HepG2 (cell line): ENCODE measurements at regions not wholly inside any gene's neighbourhood (a gene's known extent, or its start where the extent isn't known, plus 50 kb on each side); places are given as distances from the start of the nearest gene placed in this dataset.

Experiments
- ATAC-seq: fragments of 200-7000 bp; cut with Tn5 transposase; 3 replicates; pipeline ENCODE4 v1.9.1; 2020; ENCODE audit warnings: mild to moderate bottlenecking, moderate library complexity
- BruUV-seq: library from RNA; stranded (reverse); fragments of 400-500 nt; replicated peaks from 2 replicates; lab custom pipeline; 2021; lab: Mats Ljungman, UMichigan
- CTCF ChIA-PET: fragments of 300-600 bp; formaldehyde crosslinking; extraction: SDS; loops from one replicate; lab custom pipeline; 2021; ENCODE audit warnings: low total read pairs, inconsistent platforms, low intra/inter-chr PET ratio; lab: Yijun Ruan, JAX
- POLR2A ChIA-PET: fragments of 350-600 bp; sonication (Branson Sonifier 250); formaldehyde crosslinking; loops from one replicate; lab custom pipeline; 2020; ENCODE audit warnings: antibody characterized with exemption, inconsistent platforms; lab: Yijun Ruan, JAX
- DNase-seq: peaks from one replicate; pipeline ENCODE4 v3.0.0-alpha.2; 2015; ENCODE audit warnings: low spot score
- FAIRE-seq: peaks from 3 replicates; lab custom pipeline; 2011; peaks lifted over from hg19 to GRCh38; lab: Jason Lieb, UNC
- H2AFZ ChIP-seq: one replicate; pipeline ENCODE4 v1.6.1; 2011; ENCODE audit warnings: low read length, inconsistent platforms
- H3K27ac ChIP-seq: fragments of 300-600 bp; 3 replicates; pipeline ENCODE4 v1.8.0; 2011; ENCODE audit warnings: mixed run types, mild to moderate bottlenecking, mixed read lengths, low read length, inconsistent platforms; ENCODE audit not compliant: insufficient read depth; ENCODE audit errors: extremely low read length
- H3K27me3 ChIP-seq, 2 experiments: fragments of 200-600 bp in 1 of 2; 2 replicates in 1 of 2; 3 replicates in 1 of 2; pipeline versions ENCODE4 v1.6.0 to v1.8.0; 2011; ENCODE audit warnings: low read length in 2 of 2, mild to moderate bottlenecking in 2 of 2, moderate library complexity in 2 of 2, inconsistent platforms in 1 of 2; ENCODE audit not compliant: insufficient read depth in 2 of 2, control insufficient read depth in 1 of 2
- H3K36me3 ChIP-seq, 2 experiments: fragments of 200-600 bp in 1 of 2; replicated peaks in 1 of 2; 2 replicates in 1 of 2; 3 replicates in 1 of 2; pipeline versions ENCODE4 v1.5.1 to v1.8.0; 2011; ENCODE audit warnings: low read length in 2 of 2, inconsistent platforms in 1 of 2; ENCODE audit not compliant: insufficient read depth in 2 of 2, control insufficient read depth in 1 of 2
- H3K4me1 ChIP-seq: 2 replicates; pipeline ENCODE4 v1.5.1; 2012; ENCODE audit warnings: low read length, inconsistent platforms; ENCODE audit not compliant: insufficient read depth
- H3K4me2 ChIP-seq: 2 replicates; pipeline ENCODE4 v1.6.0; 2011; ENCODE audit warnings: low read depth, low read length, inconsistent platforms
- H3K4me3 ChIP-seq, 3 experiments: fragments of 200-600 bp in 1 of 3; sonication (generic), shearing (Covaris generic) in 1 of 3; replicated peaks in 1 of 3; 2 replicates each; pipeline ENCODE4 v1.5.1; 2011 to 2016; ENCODE audit warnings: low read length in 3 of 3, inconsistent platforms in 2 of 3, low read depth in 2 of 3, mild to moderate bottlenecking in 2 of 3, control low read depth in 1 of 3, mixed read lengths in 1 of 3; ENCODE audit not compliant: insufficient read depth in 1 of 3
- H3K79me2 ChIP-seq: one replicate; pipeline ENCODE4 v1.6.1; 2011; ENCODE audit warnings: low read length, inconsistent platforms; ENCODE audit not compliant: insufficient read depth
- H3K9ac ChIP-seq: 2 replicates; pipeline ENCODE4 v1.6.0; 2011; ENCODE audit warnings: mild to moderate bottlenecking, low read depth, low read length, inconsistent platforms; ENCODE audit not compliant: insufficient read depth
- H3K9me3 ChIP-seq: 2 replicates; pipeline ENCODE4 v1.5.1; 2012; ENCODE audit warnings: mild to moderate bottlenecking, low read length
- H4K20me1 ChIP-seq: 2 replicates; pipeline ENCODE4 v1.6.0; 2011; ENCODE audit warnings: inconsistent platforms, mild to moderate bottlenecking, low read length, moderate library complexity; ENCODE audit not compliant: insufficient read depth
- ARID3A ChIP-seq: IDR thresholded peaks from 2 replicates; pipeline ENCODE4 v1.6.1; 2012; ENCODE audit warnings: low read depth, low read length, improper control_type of control experiment
- CREBL2 ChIP-seq: sonication (generic); formaldehyde crosslinking; IDR thresholded peaks from 2 replicates; pipeline ENCODE4 v1.8.1; 2023; ENCODE audit warnings: missing genetic modification reagents, mild to moderate bottlenecking, borderline replicate concordance
- GPN1 ChIP-seq: sonication (generic); formaldehyde crosslinking; IDR thresholded peaks from 2 replicates; pipeline ENCODE4 v1.5.1; 2020; ENCODE audit warnings: missing genetic modification reagents, borderline replicate concordance
- HNF4A ChIP-seq: sonication (generic); formaldehyde crosslinking; IDR thresholded peaks from 2 replicates; pipeline ENCODE4 v1.4.0; 2020; ENCODE audit warnings: missing genetic modification reagents
- JDP2 ChIP-seq: sonication (generic); formaldehyde crosslinking; IDR thresholded peaks from 2 replicates; pipeline ENCODE4 v1.8.1; 2022; ENCODE audit warnings: missing genetic modification reagents, borderline replicate concordance
- MIER2 ChIP-seq: IDR thresholded peaks from 2 replicates; pipeline ENCODE4 v1.6.1; 2016; ENCODE audit warnings: missing biosample characterization, missing genetic modification reagents
- MIXL1 ChIP-seq: IDR thresholded peaks from 2 replicates; pipeline ENCODE4 v1.6.1; 2016
- PHF8 ChIP-seq: sonication (generic); formaldehyde crosslinking; IDR thresholded peaks from 2 replicates; pipeline ENCODE4 v1.5.0; 2020; ENCODE audit warnings: missing genetic modification reagents
- PTBP1 ChIP-seq: fragments of 200-400 bp; formaldehyde crosslinking; IDR thresholded peaks from 2 replicates; pipeline ENCODE4 v1.6.1; 2018; ENCODE audit warnings: low read length, low read depth; ENCODE audit not compliant: poor library complexity, severe bottlenecking
- RFXANK ChIP-seq: IDR thresholded peaks from 2 replicates; pipeline ENCODE4 v1.6.1; 2016
- ZBTB7A ChIP-seq: sonication (generic); formaldehyde crosslinking; IDR thresholded peaks from 2 replicates; pipeline ENCODE4 v1.8.0; 2022; ENCODE audit warnings: mild to moderate bottlenecking, missing genetic modification reagents
- ZMYM3 ChIP-seq: sonication (generic); formaldehyde crosslinking; IDR thresholded peaks from 2 replicates; pipeline ENCODE4 v1.5.1; 2020; ENCODE audit warnings: mild to moderate bottlenecking, missing genetic modification reagents
- ZNF12 ChIP-seq: sonication (generic); formaldehyde crosslinking; IDR thresholded peaks from 2 replicates; pipeline ENCODE4 v1.5.0; 2020; ENCODE audit warnings: missing genetic modification reagents
- ZNF264 ChIP-seq: sonication (generic); formaldehyde crosslinking; IDR thresholded peaks from 2 replicates; pipeline ENCODE4 v1.4.0; 2020; ENCODE audit warnings: missing genetic modification reagents
- ZNF512 ChIP-seq: sonication (generic); formaldehyde crosslinking; IDR thresholded peaks from 2 replicates; pipeline ENCODE4 v1.4.0; 2020; ENCODE audit warnings: mild to moderate bottlenecking, missing genetic modification reagents
- ZSCAN20 ChIP-seq: sonication (generic); formaldehyde crosslinking; IDR thresholded peaks from 2 replicates; pipeline ENCODE4 v1.4.0; 2020; ENCODE audit warnings: missing genetic modification reagents, mild to moderate bottlenecking, borderline replicate concordance
- ZSCAN22 ChIP-seq: sonication (generic); formaldehyde crosslinking; IDR thresholded peaks from 2 replicates; pipeline ENCODE4 v1.4.0; 2020; ENCODE audit warnings: mild to moderate bottlenecking, missing genetic modification reagents
- WGBS: methylation state at CpG from one replicate; pipeline ENCODE4 v1.1.6; 2017; ENCODE audit warnings: low lambda C conversion rate; 5-methylcytosine and 5-hydroxymethylcytosine counted together
- in situ Hi-C: cut with HindIII; loops from 2 replicates; pipeline ENCODE4 v1.10.0; 2017; ENCODE audit warnings: low pct_unique_long_range_greater_than_20kb; ENCODE audit not compliant: extremely low pct_ligation_motif_present
- intact Hi-C: fragments of 100-400 bp; cut with micrococcal nuclease; formaldehyde crosslinking; loops from one replicate; pipeline ENCODE4 v1.10.0; 2022; ENCODE audit not compliant: unreplicated experiment

GRCh38 chr4:163988391-163988790, 493.9 kb downstream of the TMA16 start:
- ChIA-PET POLR2A (no interaction called here), CTCF (no interaction called here)
- 2% methylated on average over 5 of the region's 5 CpGs for WGBS
- FAIRE-seq (no peak), DNase-seq (no peak), ATAC-seq (no peak)
- Histone ChIP-seq H3K9me3 (no peaks in the 10 kb centered on the region), H3K79me2 (no peaks in the 10 kb centered on the region), H3K27ac (no peak overlapping the region), H3K36me3 (no peaks in the 10 kb centered on the region), H3K4me2 (no peak overlapping the region), H4K20me1 (no peaks in the 10 kb centered on the region), H3K4me1 (no peaks in the 10 kb centered on the region), H2AFZ (no peak overlapping the region), H3K27me3 (no peaks in the 10 kb centered on the region), H3K9ac (no peak overlapping the region), H3K4me3 (no peak overlapping the region)
- in situ Hi-C loops (no loop called here), intact Hi-C loops (no loop called here)
- BruUV-seq, result no TSS peak
- TF ChIP-seq ZNF264 (CRISPR knock-in tag) (no peak), ZNF512 (CRISPR knock-in tag) (no peak), RFXANK (CRISPR knock-in tag) (no peak)

- 2% methylated on average over 6 of the region's 6 CpGs for WGBS
- no peak for FAIRE-seq
Observed at GRCh38 chr4:163988865-163989264, 494.4 kb downstream of the TMA16 start.

More at GRCh38 chr4:163988865-163989264, 494.4 kb downstream of the TMA16 start:
- Histone ChIP-seq H3K27ac (no peak overlapping the region), H3K79me2 (no peaks in the 10 kb centered on the region), H3K4me3 (no peak overlapping the region), H3K9me3 (no peaks in the 10 kb centered on the region), H3K36me3 (no peaks in the 10 kb centered on the region), H2AFZ (no peak overlapping the region), H4K20me1 (no peaks in the 10 kb centered on the region), H3K4me1 (no peaks in the 10 kb centered on the region), H3K9ac (no peak overlapping the region), H3K27me3 (no peaks in the 10 kb centered on the region)
- ChIA-PET POLR2A (no interaction called here), CTCF (no interaction called here)
- intact Hi-C loops (no loop called here), in situ Hi-C loops (no loop called here)
- DNase-seq (no peak), ATAC-seq (no peak)
- no TSS peak for BruUV-seq
- TF ChIP-seq ZSCAN22, result no peak
- no peak for TF ChIP-seq PHF8 (CRISPR knock-in tag)
- no peak for TF ChIP-seq ZSCAN20
- no peak for TF ChIP-seq PTBP1
- TF ChIP-seq ZMYM3 (CRISPR knock-in tag), result no peak
- no peak for TF ChIP-seq MIXL1
- no peak for TF ChIP-seq ARID3A
- no peak for TF ChIP-seq ZNF12 (CRISPR knock-in tag)
- TF ChIP-seq MIER2 (CRISPR knock-in tag), result no peak
- no peak for TF ChIP-seq HNF4A (CRISPR knock-in tag)
- no peak for TF ChIP-seq ZBTB7A (CRISPR knock-in tag)
- TF ChIP-seq JDP2 (CRISPR knock-in tag), result no peak
- no peak for TF ChIP-seq CREBL2
- no peak for TF ChIP-seq GPN1 (CRISPR knock-in tag)
- TF ChIP-seq, all 625 proteins: peak for 0
- no peak overlapping the region for H3K4me2 ChIP-seq
